Endothelial cell of umbilical vein (primary cell): ENCODE measurements at regions not wholly inside any gene's neighbourhood (a gene's known extent, or its start where the extent isn't known, plus 50 kb on each side); places are given as distances from the start of the nearest gene placed in this dataset.

ENCODE experiments used
- BruUV-seq: library from RNA; stranded (reverse); fragments of 400-500 nt; replicated peaks from 2 replicates; lab custom pipeline; 2021; lab: Mats Ljungman, UMichigan
- CTCF ChIA-PET: fragments of 300-600, 350-600 bp; sonication (Branson Sonifier 250); formaldehyde crosslinking; loops from one replicate; lab custom pipeline; 2021; ENCODE audit warnings: antibody characterized with exemption, inconsistent platforms; lab: Charles Lee
- POLR2A ChIA-PET: fragments of 300-600, 350-600 bp; sonication (Branson Sonifier 250); formaldehyde crosslinking; loops from one replicate; lab custom pipeline; 2021; ENCODE audit warnings: antibody characterized with exemption, inconsistent platforms; lab: Charles Lee
- DNase-seq: peaks from one replicate; pipeline ENCODE4 v3.0.0-alpha.2; 2011; ENCODE audit warnings: low read depth, low spot score
- FAIRE-seq: peaks from 2 replicates; lab custom pipeline; 2011; peaks lifted over from hg19 to GRCh38; lab: Jason Lieb, UNC
- H2AFZ ChIP-seq: 2 replicates; pipeline ENCODE4 v1.6.0; 2012; ENCODE audit warnings: low read depth, low read length, control low read depth, inconsistent platforms
- H3K27ac ChIP-seq: 2 replicates; pipeline ENCODE4 v1.5.1; 2011; ENCODE audit warnings: low read depth, mild to moderate bottlenecking, control low read depth, low read length, moderate library complexity; ENCODE audit not compliant: insufficient read depth
- H3K27me3 ChIP-seq, 2 experiments: 2 replicates each; pipeline versions ENCODE4 v1.6.0 to v1.6.1; 2011; ENCODE audit warnings: low read length in 2 of 2, mixed read lengths in 1 of 2; ENCODE audit not compliant: control insufficient read depth in 2 of 2, insufficient read depth in 2 of 2
- H3K36me3 ChIP-seq, 2 experiments: 2 replicates in 1 of 2; 3 replicates in 1 of 2; pipeline ENCODE4 v1.5.1; 2011; ENCODE audit warnings: low read length in 2 of 2, mild to moderate bottlenecking in 1 of 2, moderate library complexity in 1 of 2; ENCODE audit not compliant: control insufficient read depth in 2 of 2, insufficient read depth in 2 of 2; ENCODE audit errors: extremely low read depth in 1 of 2
- H3K4me1 ChIP-seq: 3 replicates; pipeline ENCODE4 v1.5.1; 2011; ENCODE audit warnings: mild to moderate bottlenecking, low read length; ENCODE audit not compliant: control insufficient read depth, insufficient read depth; ENCODE audit errors: extremely low read depth
- H3K4me2 ChIP-seq: 2 replicates; pipeline ENCODE4 v1.6.1; 2011; ENCODE audit warnings: low read length, control low read depth, mixed read lengths; ENCODE audit not compliant: insufficient read depth
- H3K4me3 ChIP-seq, 3 experiments: fragments of 200-600 bp in 1 of 3; sonication (generic), shearing (Covaris generic) in 1 of 3; replicated peaks in 1 of 3; 2 replicates each; pipeline ENCODE4 v1.5.1; 2011 to 2016; ENCODE audit warnings: control low read depth in 3 of 3, low read length in 3 of 3, mild to moderate bottlenecking in 2 of 3, inconsistent platforms in 1 of 3, low read depth in 1 of 3, moderate library complexity in 1 of 3; ENCODE audit not compliant: insufficient read depth in 1 of 3
- H3K79me2 ChIP-seq: 2 replicates; pipeline ENCODE4 v1.6.0; 2012; ENCODE audit warnings: low read length, inconsistent platforms; ENCODE audit not compliant: control insufficient read depth, insufficient read depth
- H3K9ac ChIP-seq: replicated peaks from 2 replicates; pipeline ENCODE3; 2011; ENCODE audit warnings: low read length, control low read depth; ENCODE audit not compliant: insufficient read depth; ENCODE audit errors: extremely low read depth
- H3K9me1 ChIP-seq: replicated peaks from 3 replicates; pipeline ENCODE4 v1.6.0; 2011; ENCODE audit warnings: mild to moderate bottlenecking, low read length; ENCODE audit not compliant: control insufficient read depth, insufficient read depth; ENCODE audit errors: extremely low read depth
- H3K9me3 ChIP-seq: replicated peaks from 2 replicates; pipeline ENCODE4 v1.5.1; 2012; ENCODE audit warnings: low read length, inconsistent platforms; ENCODE audit not compliant: control insufficient read depth, insufficient read depth
- H4K20me1 ChIP-seq: replicated peaks from 2 replicates; pipeline ENCODE3; 2011; ENCODE audit warnings: mild to moderate bottlenecking, low read length; ENCODE audit not compliant: control insufficient read depth, insufficient read depth; ENCODE audit errors: extremely low read depth
- CTCF ChIP-seq, 2 donors: IDR thresholded peaks; 1 replicate in 1 of 2; 2 replicates in 1 of 2; pipeline ENCODE4 v1.5.1; 2011; ENCODE audit warnings: low read length in 2 of 2, mild to moderate bottlenecking in 2 of 2, moderate library complexity in 2 of 2, control low read depth in 1 of 2, inconsistent platforms in 1 of 2, low read depth in 1 of 2; ENCODE audit not compliant: insufficient read depth in 1 of 2; ENCODE audit errors: extremely low read depth in 1 of 2
- EZH2 ChIP-seq: IDR thresholded peaks from 2 replicates; pipeline ENCODE4 v1.6.1; 2012; ENCODE audit warnings: borderline replicate concordance, low read depth, mild to moderate bottlenecking, moderate library complexity, low read length, inconsistent platforms; ENCODE audit not compliant: severe bottlenecking
- FOS ChIP-seq: IDR thresholded peaks from 2 replicates; pipeline ENCODE4 v1.6.1; 2011; ENCODE audit warnings: mild to moderate bottlenecking, low read length, moderate library complexity, borderline replicate concordance; ENCODE audit not compliant: insufficient read depth
- GATA2 ChIP-seq: IDR thresholded peaks from 2 replicates; pipeline ENCODE4 v1.7.0; 2011; ENCODE audit warnings: low read depth, mild to moderate bottlenecking, moderate library complexity, mixed read lengths, low read length; ENCODE audit not compliant: insufficient read length, insufficient read depth
- JUN ChIP-seq: IDR thresholded peaks from 2 replicates; pipeline ENCODE4 v1.6.1; 2011; ENCODE audit warnings: borderline replicate concordance, low read depth; ENCODE audit not compliant: insufficient read length, insufficient read depth
- MYC ChIP-seq: IDR thresholded peaks from one replicate; pipeline ENCODE4 v1.6.1; 2011; ENCODE audit warnings: mild to moderate bottlenecking, low read depth, low read length
- POLR2A ChIP-seq: IDR thresholded peaks from 2 replicates; pipeline ENCODE4 v1.6.1; 2012; ENCODE audit warnings: low read depth, mild to moderate bottlenecking, control low read depth, low read length
- POLR2AphosphoS5 ChIP-seq: IDR thresholded peaks from 2 replicates; pipeline ENCODE4 v1.6.1; 2012; ENCODE audit warnings: low read depth, mild to moderate bottlenecking, control low read depth, low read length, moderate library complexity; ENCODE audit not compliant: insufficient read depth
- dilution Hi-C: fragments of 300-500 bp; cut with MboI; formaldehyde crosslinking; loops from one replicate; pipeline ENCODE4 v1.15.0; 2019; ENCODE audit warnings: low sequenced_read_pairs; ENCODE audit not compliant: extremely low pct_ligation_motif_present
- intact Hi-C: fragments of 100-400 bp; cut with micrococcal nuclease; formaldehyde crosslinking; loops from one replicate; pipeline ENCODE4 v1.10.0; 2022
- TF ChIP-seq, protein P1 (sequence below): IDR thresholded peaks from 2 replicates; pipeline ENCODE4 v1.6.1; 2011; ENCODE audit not compliant: insufficient read depth, insufficient read length

DNA sequence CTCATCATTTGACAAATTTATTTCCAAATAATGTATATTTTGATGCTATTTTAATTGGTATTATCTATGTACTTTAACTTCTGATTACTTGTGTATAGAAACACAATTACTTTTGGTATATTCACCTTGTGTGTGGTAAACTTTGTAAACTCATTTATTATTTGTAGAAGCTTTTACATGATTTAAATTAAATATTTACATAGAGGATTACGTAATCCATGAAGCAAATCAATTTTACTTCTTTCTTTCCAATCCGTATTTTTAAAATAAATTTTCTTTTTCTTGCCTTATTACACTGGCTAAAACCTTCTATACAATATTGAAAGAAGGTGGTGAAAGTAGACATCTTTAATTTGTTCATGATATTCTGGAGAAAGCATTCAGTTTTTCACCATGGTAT, 540.2 kb downstream of the MMUT start:
- Histone ChIP-seq H2AFZ (no peak overlapping the region), H3K4me1 (no peaks in the 10 kb centered on the region), H3K4me3 (no peak overlapping the region), H3K4me2 (no peak overlapping the region), H3K36me3 (no peaks in the 10 kb centered on the region), H3K9me1 (no peaks in the 10 kb centered on the region), H3K27ac (no peak overlapping the region), H3K9ac (no peak overlapping the region), H4K20me1 (no peaks in the 10 kb centered on the region), H3K79me2 (no peaks in the 10 kb centered on the region), H3K9me3 (no peaks in the 10 kb centered on the region), H3K27me3 (no peaks in the 10 kb centered on the region)
- DNase-seq (no peak), FAIRE-seq (no peak)
- intact Hi-C loops (no loop called here), dilution Hi-C loops (no loop called here)
- POLR2A ChIA-PET = no interaction called here
- TF ChIP-seq POLR2A (no peak), GATA2 (no peak), CTCF (IDR thresholded peaks at IDR 0.05; ENCODE audit: extremely low read depth in 1 of 2, insufficient read depth in 1 of 2, low read depth in 1 of 2, low read length in 2 of 2) (no peak), EZH2 (no peak), POLR2AphosphoS5 (no peak), MYC (no peak), JUN (no peak), FOS (no peak)
- TF ChIP-seq, protein P1, sequence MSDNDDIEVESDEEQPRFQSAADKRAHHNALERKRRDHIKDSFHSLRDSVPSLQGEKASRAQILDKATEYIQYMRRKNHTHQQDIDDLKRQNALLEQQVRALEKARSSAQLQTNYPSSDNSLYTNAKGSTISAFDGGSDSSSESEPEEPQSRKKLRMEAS = no peak
- no TSS peak for BruUV-seq
- CTCF ChIA-PET = no interaction called here
